WTC11 (cell line): ENCODE measurements at regions not wholly inside any gene's neighbourhood (a gene's known extent, or its start where the extent isn't known, plus 50 kb on each side); places are given as distances from the start of the nearest gene placed in this dataset.

Experiments
- ATAC-seq: fragments of 200-7000 bp; cut with Tn5 transposase; 2 replicates; pipeline ENCODE4 v1.10.0; 2021; ENCODE audit warnings: mild to moderate bottlenecking, moderate library complexity
- CTCF ChIA-PET: fragments of 300-600 bp; sonication (Branson Sonifier 250); formaldehyde crosslinking; loops from one replicate; lab custom pipeline; 2021; ENCODE audit warnings: antibody characterized with exemption; lab: Charles Lee
- POLR2A ChIA-PET: fragments of 350-600 bp; sonication (Branson Sonifier 250); formaldehyde crosslinking; loops from one replicate; lab custom pipeline; 2021; ENCODE audit warnings: antibody characterized with exemption; lab: Charles Lee
- DNase-seq: peaks from one replicate; pipeline ENCODE4 v3.0.0; 2021; ENCODE audit warnings: low spot score
- H3K27ac Mint-ChIP-seq: 2 replicates; pipeline ENCODE4 v1.8.0; 2021; ENCODE audit warnings: mixed read lengths
- H3K27me3 Mint-ChIP-seq: 2 replicates; pipeline ENCODE4 v1.8.0; 2021; ENCODE audit warnings: low read depth, mild to moderate bottlenecking, moderate library complexity, mixed read lengths
- H3K36me3 Mint-ChIP-seq: 2 replicates; pipeline ENCODE4 v1.8.0; 2021; ENCODE audit warnings: mixed read lengths
- H3K4me1 Mint-ChIP-seq: 2 replicates; pipeline ENCODE4 v1.8.0; 2022; ENCODE audit warnings: mixed read lengths
- H3K4me3 Mint-ChIP-seq: 2 replicates; pipeline ENCODE4 v1.8.0; 2021; ENCODE audit warnings: mild to moderate bottlenecking, moderate library complexity, mixed read lengths
- H3K9me3 Mint-ChIP-seq: 2 replicates; pipeline ENCODE4 v1.8.0; 2021; ENCODE audit warnings: mixed read lengths
- CBFB ChIP-seq: sonication (generic); formaldehyde crosslinking; IDR thresholded peaks from 2 replicates; pipeline ENCODE4 v1.8.1; 2022; ENCODE audit warnings: mild to moderate bottlenecking, low read depth, missing genetic modification reagents
- E2F4 ChIP-seq: sonication (generic); formaldehyde crosslinking; IDR thresholded peaks from 2 replicates; pipeline ENCODE4 v1.8.1; 2022; ENCODE audit warnings: low read depth, mild to moderate bottlenecking, moderate library complexity, missing genetic modification reagents, borderline replicate concordance
- FOXJ3 ChIP-seq: sonication (generic); formaldehyde crosslinking; IDR thresholded peaks from 2 replicates; pipeline ENCODE4 v1.9.0; 2021; ENCODE audit warnings: missing genetic modification reagents, mild to moderate bottlenecking, borderline replicate concordance
- HMGA2 ChIP-seq: fragments of 250-450 bp; sonication (Bioruptor Pico); IDR thresholded peaks from 2 replicates; pipeline ENCODE4 v1.4.0; 2021; ENCODE audit warnings: mild to moderate bottlenecking, moderate library complexity
- JUN ChIP-seq: sonication (generic); formaldehyde crosslinking; IDR thresholded peaks from 2 replicates; pipeline ENCODE4 v1.8.0; 2023; ENCODE audit warnings: mild to moderate bottlenecking, missing genetic modification reagents
- MYBL2 ChIP-seq: sonication (generic); formaldehyde crosslinking; IDR thresholded peaks from 2 replicates; pipeline ENCODE4 v1.8.1; 2023; ENCODE audit warnings: mild to moderate bottlenecking, moderate library complexity, missing genetic modification reagents
- PRDM15 ChIP-seq: sonication (generic); formaldehyde crosslinking; IDR thresholded peaks from 2 replicates; pipeline ENCODE4 v1.8.0; 2022; ENCODE audit warnings: missing genetic modification reagents
- TEAD4 ChIP-seq: sonication (generic); formaldehyde crosslinking; IDR thresholded peaks from 2 replicates; pipeline ENCODE4 v1.8.0; 2022; ENCODE audit warnings: mild to moderate bottlenecking, missing genetic modification reagents
- USF1 ChIP-seq: sonication (generic); formaldehyde crosslinking; IDR thresholded peaks from 2 replicates; pipeline ENCODE4 v1.8.0; 2022; ENCODE audit warnings: mild to moderate bottlenecking, missing genetic modification reagents
- USF2 ChIP-seq: sonication (generic); formaldehyde crosslinking; IDR thresholded peaks from 2 replicates; pipeline ENCODE4 v1.8.1; 2023; ENCODE audit warnings: mild to moderate bottlenecking, missing genetic modification reagents, moderate library complexity
- ZBTB21 ChIP-seq: sonication (generic); formaldehyde crosslinking; IDR thresholded peaks from 2 replicates; pipeline ENCODE4 v1.8.1; 2023; ENCODE audit warnings: mild to moderate bottlenecking, missing genetic modification reagents, borderline replicate concordance
- ZMAT4 ChIP-seq: fragments of 250-450 bp; sonication (Bioruptor Pico); IDR thresholded peaks from 2 replicates; pipeline ENCODE4 v1.9.0; 2021; ENCODE audit warnings: mild to moderate bottlenecking
- ZNF232 ChIP-seq: sonication (generic); formaldehyde crosslinking; IDR thresholded peaks from 2 replicates; pipeline ENCODE4 v1.8.0; 2022; ENCODE audit warnings: mild to moderate bottlenecking, missing genetic modification reagents
- ZNF671 ChIP-seq: fragments of 250-450 bp; sonication (Bioruptor Pico); IDR thresholded peaks from 2 replicates; pipeline ENCODE4 v1.8.0; 2021; ENCODE audit warnings: mild to moderate bottlenecking
- TF ChIP-seq, protein P1 (sequence below): fragments of 200-600 bp; IDR thresholded peaks from 2 replicates; pipeline ENCODE4 v1.8.0; 2022; ENCODE audit warnings: antibody characterized with exemption
- TF ChIP-seq, protein P2 (sequence below): sonication (generic); formaldehyde crosslinking; IDR thresholded peaks from 2 replicates; pipeline ENCODE4 v1.8.0; 2023; ENCODE audit warnings: mild to moderate bottlenecking, missing genetic modification reagents
- TF ChIP-seq, protein P3 (sequence below): fragments of 250-450 bp; sonication (Bioruptor Pico); IDR thresholded peaks from 2 replicates; pipeline ENCODE4 v1.9.0; 2021; ENCODE audit warnings: mild to moderate bottlenecking, borderline replicate concordance

- TF ChIP-seq, protein P1, sequence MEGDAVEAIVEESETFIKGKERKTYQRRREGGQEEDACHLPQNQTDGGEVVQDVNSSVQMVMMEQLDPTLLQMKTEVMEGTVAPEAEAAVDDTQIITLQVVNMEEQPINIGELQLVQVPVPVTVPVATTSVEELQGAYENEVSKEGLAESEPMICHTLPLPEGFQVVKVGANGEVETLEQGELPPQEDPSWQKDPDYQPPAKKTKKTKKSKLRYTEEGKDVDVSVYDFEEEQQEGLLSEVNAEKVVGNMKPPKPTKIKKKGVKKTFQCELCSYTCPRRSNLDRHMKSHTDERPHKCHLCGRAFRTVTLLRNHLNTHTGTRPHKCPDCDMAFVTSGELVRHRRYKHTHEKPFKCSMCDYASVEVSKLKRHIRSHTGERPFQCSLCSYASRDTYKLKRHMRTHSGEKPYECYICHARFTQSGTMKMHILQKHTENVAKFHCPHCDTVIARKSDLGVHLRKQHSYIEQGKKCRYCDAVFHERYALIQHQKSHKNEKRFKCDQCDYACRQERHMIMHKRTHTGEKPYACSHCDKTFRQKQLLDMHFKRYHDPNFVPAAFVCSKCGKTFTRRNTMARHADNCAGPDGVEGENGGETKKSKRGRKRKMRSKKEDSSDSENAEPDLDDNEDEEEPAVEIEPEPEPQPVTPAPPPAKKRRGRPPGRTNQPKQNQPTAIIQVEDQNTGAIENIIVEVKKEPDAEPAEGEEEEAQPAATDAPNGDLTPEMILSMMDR: no peak
- TF ChIP-seq JUN (CRISPR knock-in tag) (no peak), USF1 (no peak), ZMAT4 (CRISPR knock-in tag) (no peak), ZNF671 (CRISPR knock-in tag) (no peak)
- TF ChIP-seq, all 79 proteins: peak for 0
These were observed 555.9 kb downstream of the C6orf118 start (continued) for GRCh38 chr6:164753517-164753916.

GRCh38 chr6:164751395-164751794 lies 558.0 kb downstream of the C6orf118 start:
- H3K27me3 Mint-ChIP-seq: no peaks in the 10 kb centered on the region
- H3K4me1 Mint-ChIP-seq: peaks cover under 1% of the 10 kb centered on the region
- TF ChIP-seq ZMAT4 (CRISPR knock-in tag) (no peak), E2F4 (CRISPR knock-in tag) (no peak), MYBL2 (CRISPR knock-in tag) (no peak), TEAD4 (CRISPR knock-in tag) (no peak), ZBTB21 (no peak), HMGA2 (CRISPR knock-in tag) (no peak), USF2 (no peak), PRDM15 (CRISPR knock-in tag) (no peak), USF1 (no peak), FOXJ3 (CRISPR knock-in tag) (no peak), ZNF232 (no peak), CBFB (no peak)
- TF ChIP-seq, protein P2, sequence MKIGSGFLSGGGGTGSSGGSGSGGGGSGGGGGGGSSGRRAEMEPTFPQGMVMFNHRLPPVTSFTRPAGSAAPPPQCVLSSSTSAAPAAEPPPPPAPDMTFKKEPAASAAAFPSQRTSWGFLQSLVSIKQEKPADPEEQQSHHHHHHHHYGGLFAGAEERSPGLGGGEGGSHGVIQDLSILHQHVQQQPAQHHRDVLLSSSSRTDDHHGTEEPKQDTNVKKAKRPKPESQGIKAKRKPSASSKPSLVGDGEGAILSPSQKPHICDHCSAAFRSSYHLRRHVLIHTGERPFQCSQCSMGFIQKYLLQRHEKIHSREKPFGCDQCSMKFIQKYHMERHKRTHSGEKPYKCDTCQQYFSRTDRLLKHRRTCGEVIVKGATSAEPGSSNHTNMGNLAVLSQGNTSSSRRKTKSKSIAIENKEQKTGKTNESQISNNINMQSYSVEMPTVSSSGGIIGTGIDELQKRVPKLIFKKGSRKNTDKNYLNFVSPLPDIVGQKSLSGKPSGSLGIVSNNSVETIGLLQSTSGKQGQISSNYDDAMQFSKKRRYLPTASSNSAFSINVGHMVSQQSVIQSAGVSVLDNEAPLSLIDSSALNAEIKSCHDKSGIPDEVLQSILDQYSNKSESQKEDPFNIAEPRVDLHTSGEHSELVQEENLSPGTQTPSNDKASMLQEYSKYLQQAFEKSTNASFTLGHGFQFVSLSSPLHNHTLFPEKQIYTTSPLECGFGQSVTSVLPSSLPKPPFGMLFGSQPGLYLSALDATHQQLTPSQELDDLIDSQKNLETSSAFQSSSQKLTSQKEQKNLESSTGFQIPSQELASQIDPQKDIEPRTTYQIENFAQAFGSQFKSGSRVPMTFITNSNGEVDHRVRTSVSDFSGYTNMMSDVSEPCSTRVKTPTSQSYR (CRISPR knock-in tag): no peak
- TF ChIP-seq, protein P3, sequence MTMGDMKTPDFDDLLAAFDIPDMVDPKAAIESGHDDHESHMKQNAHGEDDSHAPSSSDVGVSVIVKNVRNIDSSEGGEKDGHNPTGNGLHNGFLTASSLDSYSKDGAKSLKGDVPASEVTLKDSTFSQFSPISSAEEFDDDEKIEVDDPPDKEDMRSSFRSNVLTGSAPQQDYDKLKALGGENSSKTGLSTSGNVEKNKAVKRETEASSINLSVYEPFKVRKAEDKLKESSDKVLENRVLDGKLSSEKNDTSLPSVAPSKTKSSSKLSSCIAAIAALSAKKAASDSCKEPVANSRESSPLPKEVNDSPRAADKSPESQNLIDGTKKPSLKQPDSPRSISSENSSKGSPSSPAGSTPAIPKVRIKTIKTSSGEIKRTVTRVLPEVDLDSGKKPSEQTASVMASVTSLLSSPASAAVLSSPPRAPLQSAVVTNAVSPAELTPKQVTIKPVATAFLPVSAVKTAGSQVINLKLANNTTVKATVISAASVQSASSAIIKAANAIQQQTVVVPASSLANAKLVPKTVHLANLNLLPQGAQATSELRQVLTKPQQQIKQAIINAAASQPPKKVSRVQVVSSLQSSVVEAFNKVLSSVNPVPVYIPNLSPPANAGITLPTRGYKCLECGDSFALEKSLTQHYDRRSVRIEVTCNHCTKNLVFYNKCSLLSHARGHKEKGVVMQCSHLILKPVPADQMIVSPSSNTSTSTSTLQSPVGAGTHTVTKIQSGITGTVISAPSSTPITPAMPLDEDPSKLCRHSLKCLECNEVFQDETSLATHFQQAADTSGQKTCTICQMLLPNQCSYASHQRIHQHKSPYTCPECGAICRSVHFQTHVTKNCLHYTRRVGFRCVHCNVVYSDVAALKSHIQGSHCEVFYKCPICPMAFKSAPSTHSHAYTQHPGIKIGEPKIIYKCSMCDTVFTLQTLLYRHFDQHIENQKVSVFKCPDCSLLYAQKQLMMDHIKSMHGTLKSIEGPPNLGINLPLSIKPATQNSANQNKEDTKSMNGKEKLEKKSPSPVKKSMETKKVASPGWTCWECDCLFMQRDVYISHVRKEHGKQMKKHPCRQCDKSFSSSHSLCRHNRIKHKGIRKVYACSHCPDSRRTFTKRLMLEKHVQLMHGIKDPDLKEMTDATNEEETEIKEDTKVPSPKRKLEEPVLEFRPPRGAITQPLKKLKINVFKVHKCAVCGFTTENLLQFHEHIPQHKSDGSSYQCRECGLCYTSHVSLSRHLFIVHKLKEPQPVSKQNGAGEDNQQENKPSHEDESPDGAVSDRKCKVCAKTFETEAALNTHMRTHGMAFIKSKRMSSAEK (CRISPR knock-in tag): no peak

More at GRCh38 chr6:164751395-164751794, 558.0 kb downstream of the C6orf118 start:
- ATAC-seq (no peak), DNase-seq (no peak)
- no peak overlapping the region for H3K4me3 Mint-ChIP-seq
- no peak overlapping the region for H3K27ac Mint-ChIP-seq
- ChIA-PET CTCF (no interaction called here), POLR2A (no interaction called here)
- no peaks in the 10 kb centered on the region for H3K9me3 Mint-ChIP-seq
- no peaks in the 10 kb centered on the region for H3K36me3 Mint-ChIP-seq
